ENCODE measurements at regions not wholly inside any gene's neighbourhood (a gene's known extent, or its start where the extent isn't known, plus 50 kb on each side); places are given as distances from the start of the nearest gene placed in this dataset.
"Not testable (repeated sequence)": the region's sequence is repeated elsewhere in the genome, so short reads cannot be mapped to it uniquely, and the experiment has no call there.

GRCh38 chr7:32680259-32681173 lies 185.2 kb downstream of the AVL9 start:
- no peak for DNase-seq

- no peak for DNase-seq
These were observed 183.9 kb downstream of the AVL9 start for GRCh38 chr7:32679192-32679591.

- no peak for DNase-seq
These were observed 182.3 kb downstream of the AVL9 start for GRCh38 chr7:32677593-32677992.

- DNase-seq, result no peak
These were observed 181.1 kb downstream of the AVL9 start for GRCh38 chr7:32676249-32676941.

- no peak for DNase-seq
These were observed 178.1 kb downstream of the AVL9 start for GRCh38 chr7:32673275-32673983.

GRCh38 chr7:32670110-32671025 lies 175.1 kb downstream of the AVL9 start:
- DNase-seq, result no peak

GRCh38 chr7:32669173-32669870 lies 174.0 kb downstream of the AVL9 start:
- DNase-seq, result not testable (repeated sequence)

GRCh38 chr7:32668387-32669097 lies 173.3 kb downstream of the AVL9 start:
- DNase-seq, result not testable (repeated sequence)

GRCh38 chr7:32667586-32667985 lies 172.3 kb downstream of the AVL9 start:
- DNase-seq, result not testable (repeated sequence)

GRCh38 chr7:32663805-32664211 lies 168.5 kb downstream of the AVL9 start:
- DNase-seq, result not testable (repeated sequence)

GRCh38 chr7:32662509-32662908 lies 167.2 kb downstream of the AVL9 start:
- DNase-seq, result not testable (repeated sequence)

GRCh38 chr7:32661929-32662328 lies 166.6 kb downstream of the AVL9 start:
- DNase-seq, result no peak

- no peak for DNase-seq
These were observed 166.2 kb downstream of the AVL9 start for GRCh38 chr7:32661501-32661900.

- DNase-seq, result no peak
These were observed 165.6 kb downstream of the AVL9 start for GRCh38 chr7:32660936-32661335.

- no peak for DNase-seq
These were observed 164.6 kb downstream of the AVL9 start for GRCh38 chr7:32659853-32660252.

- DNase-seq, result no peak
These were observed 163.2 kb downstream of the AVL9 start for GRCh38 chr7:32658467-32658869.

- DNase-seq, result no peak
These were observed 162.7 kb downstream of the AVL9 start for GRCh38 chr7:32658034-32658433.

GRCh38 chr7:32654549-32654948 lies 159.3 kb downstream of the AVL9 start:
- not testable (repeated sequence) for DNase-seq

GRCh38 chr7:32650356-32650755 lies 155.1 kb downstream of the AVL9 start:
- DNase-seq, result not testable (repeated sequence)

GRCh38 chr7:32648408-32649156 lies 153.3 kb downstream of the AVL9 start:
- no peak for DNase-seq
